ENCODE measurements at regions not wholly inside any gene's neighbourhood (a gene's known extent, or its start where the extent isn't known, plus 50 kb on each side); places are given as distances from the start of the nearest gene placed in this dataset.
"Not testable (repeated sequence)": the region's sequence is repeated elsewhere in the genome, so short reads cannot be mapped to it uniquely, and the experiment has no call there.

DNA sequence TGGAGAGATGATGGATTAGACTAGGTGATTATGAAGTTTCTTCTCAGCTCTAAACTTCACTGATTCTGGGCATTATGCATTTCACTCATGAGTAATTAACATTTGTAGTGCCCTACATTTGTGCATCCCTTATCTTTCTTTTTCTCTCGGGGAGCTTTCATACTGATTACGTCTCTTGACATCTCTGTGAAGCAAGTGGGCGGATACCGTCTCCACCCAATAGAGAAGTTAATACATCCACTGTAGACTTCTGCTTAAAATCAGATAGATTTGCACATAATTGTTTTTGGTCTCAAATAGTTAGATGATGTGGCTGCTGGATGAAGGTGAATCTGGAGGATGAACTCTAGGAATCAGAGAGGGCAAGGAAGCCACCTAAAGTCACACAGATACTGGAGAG lies 653.6 kb upstream of the EEF2KMT start:
- DNase-seq, result no peak

- DNase-seq, result not testable (repeated sequence)
These were observed 652.8 kb upstream of the EEF2KMT start for GRCh38 chr16:5750439-5750838.

- DNase-seq, result peak; percentile 6
These were observed 641.0 kb upstream of the EEF2KMT start for GRCh38 chr16:5738586-5738985.

DNA sequence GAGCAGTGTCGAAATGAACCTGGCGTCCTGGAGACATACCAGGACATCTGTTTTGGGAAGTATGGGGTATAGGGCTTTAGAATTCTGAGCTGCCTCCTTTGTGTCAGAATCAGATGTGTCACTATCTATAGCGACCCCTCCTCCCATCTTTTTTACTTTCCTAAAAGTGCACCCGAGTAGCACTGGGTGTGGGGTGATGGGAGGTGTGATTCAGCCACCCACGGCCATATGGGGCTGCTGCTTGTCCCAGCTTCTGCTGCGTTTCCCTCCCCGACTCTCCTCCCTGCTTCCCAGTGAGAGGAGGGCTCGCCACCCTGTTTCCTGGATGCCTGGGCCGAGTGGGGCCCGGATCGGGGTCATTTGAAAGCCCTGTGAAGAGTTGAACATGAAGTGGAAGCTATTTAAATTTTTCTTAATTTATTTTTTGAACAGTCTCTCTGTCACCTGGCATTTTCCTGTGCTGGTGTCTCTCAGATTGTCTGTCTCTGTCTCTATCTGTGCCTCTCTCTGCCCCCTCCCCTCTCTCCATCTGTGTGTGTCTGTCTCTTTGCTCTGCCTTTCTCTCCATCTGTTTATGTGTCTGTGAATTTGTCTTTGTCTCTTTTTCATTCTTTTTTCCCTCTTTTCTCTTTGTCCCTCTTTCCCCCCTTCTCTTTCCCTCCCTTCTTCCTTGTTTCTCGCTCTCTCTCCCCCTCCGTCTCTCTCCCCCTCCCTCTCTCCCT lies 638.8 kb upstream of the EEF2KMT start:
- no peak for DNase-seq

DNA sequence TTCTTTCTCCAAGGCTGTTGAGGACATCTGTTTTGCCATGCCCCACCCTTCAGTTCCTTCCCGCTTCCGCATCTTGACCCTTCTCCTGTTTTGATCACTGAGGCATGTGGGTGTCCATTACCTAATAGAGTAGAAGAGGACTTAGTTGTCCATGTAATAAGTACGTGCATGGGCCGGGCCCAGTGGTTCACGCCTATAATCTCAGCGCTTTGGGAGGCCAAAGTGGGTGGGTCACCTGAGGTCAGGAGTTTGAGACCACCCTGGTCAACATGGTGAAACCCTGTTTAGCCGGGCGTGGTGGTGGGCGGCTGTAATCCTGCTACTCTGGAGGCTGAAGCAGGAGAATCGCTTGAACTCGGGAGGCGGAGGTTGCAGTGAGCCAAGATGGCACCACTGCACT lies 637.8 kb upstream of the EEF2KMT start:
- DNase-seq, result no peak

- no peak for DNase-seq
These were observed 633.2 kb upstream of the EEF2KMT start for GRCh38 chr16:5730783-5731182.

DNA sequence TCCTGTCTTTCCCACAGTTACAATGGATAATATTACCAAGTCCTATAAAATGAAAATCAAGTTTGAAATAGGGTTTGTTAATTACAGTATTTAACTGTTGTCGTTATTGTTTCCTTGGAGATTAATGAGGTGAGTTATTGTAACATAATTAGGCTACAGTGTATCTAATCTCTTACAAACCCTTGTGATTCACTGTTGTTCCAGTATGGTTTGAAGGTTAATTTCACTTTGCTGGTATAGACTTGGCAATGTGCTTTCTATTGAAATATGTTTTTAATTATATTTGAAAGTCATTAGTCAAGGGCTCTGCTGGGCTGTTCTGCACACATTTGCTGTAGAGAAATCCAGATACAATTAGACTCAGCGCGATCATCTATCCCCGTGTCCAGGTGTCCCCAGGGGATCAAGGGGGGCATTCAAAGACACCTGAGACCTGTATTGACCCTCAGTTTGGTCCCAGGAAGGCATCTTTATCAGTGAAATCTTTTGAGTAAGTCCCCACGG lies 624.6 kb upstream of the EEF2KMT start:
- no peak for DNase-seq

- no peak for DNase-seq
These were observed 617.6 kb upstream of the EEF2KMT start for GRCh38 chr16:5715155-5715554.

DNA sequence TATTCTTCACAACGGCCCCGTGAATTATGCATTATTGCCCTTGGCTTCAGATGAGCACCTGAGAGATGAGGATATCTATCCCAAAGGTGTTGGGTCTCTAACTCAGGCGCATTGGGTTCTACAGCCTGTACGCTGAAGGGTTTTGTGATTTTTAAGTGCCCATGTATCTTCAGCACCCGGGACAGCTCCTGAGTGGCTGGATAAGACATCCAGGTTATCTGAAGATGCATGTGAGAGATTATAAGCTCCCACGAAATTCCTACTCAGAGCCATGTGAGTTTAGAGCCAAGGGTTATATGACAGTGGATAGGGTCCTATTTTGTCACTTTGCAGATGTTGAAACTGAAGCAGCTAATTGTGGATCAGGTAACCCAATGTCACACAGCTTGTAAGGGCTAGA lies 612.3 kb upstream of the EEF2KMT start:
- DNase-seq, result peak; percentile 69

GRCh38 chr16:5706211-5706610 lies 608.6 kb upstream of the EEF2KMT start:
- DNase-seq, result no peak

DNA sequence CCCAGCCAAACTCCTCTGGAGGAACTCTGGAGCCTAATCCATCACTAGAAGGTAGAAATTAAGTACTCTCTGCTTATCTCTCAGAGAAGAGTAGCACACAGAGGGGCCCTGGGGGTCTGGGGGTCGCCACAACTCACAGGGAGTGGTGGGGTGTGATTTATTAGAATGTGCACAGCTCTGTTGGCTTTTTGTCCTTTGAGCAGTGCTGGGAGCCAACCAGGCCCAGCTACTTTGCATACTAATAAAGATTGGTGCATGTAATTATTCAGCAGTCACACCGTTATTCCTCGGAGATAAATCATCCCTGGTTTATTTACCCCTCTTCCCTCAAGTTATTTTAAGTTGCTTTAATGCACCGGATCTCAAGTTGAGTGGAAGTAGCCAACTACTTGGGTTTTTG lies 606.7 kb upstream of the EEF2KMT start:
- DNase-seq, result no peak

GRCh38 chr16:5693426-5693825 lies 595.8 kb upstream of the EEF2KMT start:
- DNase-seq, result no peak

GRCh38 chr16:5681966-5682365 lies 584.4 kb upstream of the EEF2KMT start:
- DNase-seq, result no peak

- DNase-seq, result peak; percentile 53
These were observed 580.8 kb upstream of the EEF2KMT start for GRCh38 chr16:5678371-5678770.

DNA sequence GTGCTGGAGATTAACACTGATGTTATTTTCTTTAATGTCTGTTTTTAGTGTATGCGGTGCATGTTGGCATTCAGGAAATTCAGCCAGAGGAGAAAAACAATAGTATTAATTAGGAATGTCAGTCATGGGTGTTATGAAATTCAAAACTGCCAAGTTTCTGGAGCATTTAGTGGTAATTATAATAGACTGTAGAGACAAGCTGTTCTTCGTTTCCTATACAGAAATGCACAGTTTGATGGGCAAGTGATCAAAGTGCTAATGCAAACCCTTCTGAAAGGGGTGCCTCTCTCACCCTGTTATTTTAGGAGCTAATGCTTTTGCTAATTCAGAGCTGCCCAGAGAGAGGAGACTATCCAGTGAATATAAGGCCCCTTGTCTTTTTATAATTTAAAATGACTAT lies 573.8 kb upstream of the EEF2KMT start:
- no peak for DNase-seq

DNA sequence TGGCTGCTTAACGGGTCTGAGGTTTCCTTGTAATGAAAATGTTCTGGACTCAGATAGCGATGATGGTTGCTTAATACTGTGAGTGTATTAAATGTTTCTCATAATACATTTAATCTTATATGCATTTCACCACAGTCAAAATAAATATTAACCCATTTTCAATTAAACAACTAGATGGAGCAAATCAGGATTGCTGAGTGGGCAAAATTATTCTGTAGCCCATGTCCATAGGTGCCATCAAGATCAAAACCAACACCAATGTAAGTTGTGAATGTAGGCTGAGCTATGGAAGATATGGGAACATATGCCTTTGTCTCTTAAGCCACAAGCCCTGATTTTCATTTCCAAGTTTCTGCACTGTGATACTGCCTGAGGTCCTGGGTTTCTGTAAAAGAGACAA lies 572.6 kb upstream of the EEF2KMT start:
- DNase-seq, result no peak

- DNase-seq, result no peak
These were observed 571.0 kb upstream of the EEF2KMT start for GRCh38 chr16:5668553-5668952.

DNA sequence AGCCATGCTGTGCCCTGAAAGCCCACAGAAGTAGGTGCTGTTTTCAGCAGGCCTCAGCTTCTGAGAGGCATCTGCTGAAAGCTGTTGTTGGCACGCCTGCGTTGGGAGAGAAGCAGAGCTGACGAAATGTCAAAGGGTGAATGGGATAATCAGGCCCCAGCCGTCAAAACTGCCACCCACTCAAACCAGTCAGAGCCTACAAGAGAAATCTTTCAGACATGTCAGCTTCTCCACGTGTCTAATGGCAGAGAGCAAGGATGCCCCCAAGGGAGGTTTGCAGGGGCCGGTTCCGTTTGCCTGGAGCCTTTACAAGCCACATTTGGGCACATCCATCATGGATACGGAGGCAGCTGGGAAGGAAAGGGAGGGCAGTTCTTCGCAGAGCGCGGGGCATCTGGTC lies 568.2 kb upstream of the EEF2KMT start:
- DNase-seq, result no peak

GRCh38 chr16:5653789-5654188 lies 556.2 kb upstream of the EEF2KMT start:
- no peak for DNase-seq

DNA sequence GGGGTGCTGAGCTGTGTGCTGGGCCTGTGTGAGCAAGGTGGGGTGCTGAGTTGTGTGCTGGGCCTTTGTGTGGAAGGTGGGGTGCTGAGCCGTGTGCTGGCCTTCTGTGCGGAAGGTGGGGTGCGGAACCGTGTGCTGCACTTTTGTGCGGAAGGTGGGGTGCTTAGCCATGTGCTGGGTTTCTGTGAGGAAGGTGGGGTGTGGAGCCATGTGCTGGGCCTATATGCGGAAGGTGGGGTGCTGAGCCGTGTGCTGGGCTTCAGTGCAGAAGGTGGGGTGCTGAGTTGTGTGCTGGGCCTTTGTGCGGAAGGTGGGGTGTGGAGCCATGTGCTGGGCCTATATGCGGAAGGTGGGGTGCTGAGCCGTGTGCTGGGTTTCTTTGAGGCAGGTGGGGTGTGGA lies 555.4 kb upstream of the EEF2KMT start:
- DNase-seq, result no peak

DNA sequence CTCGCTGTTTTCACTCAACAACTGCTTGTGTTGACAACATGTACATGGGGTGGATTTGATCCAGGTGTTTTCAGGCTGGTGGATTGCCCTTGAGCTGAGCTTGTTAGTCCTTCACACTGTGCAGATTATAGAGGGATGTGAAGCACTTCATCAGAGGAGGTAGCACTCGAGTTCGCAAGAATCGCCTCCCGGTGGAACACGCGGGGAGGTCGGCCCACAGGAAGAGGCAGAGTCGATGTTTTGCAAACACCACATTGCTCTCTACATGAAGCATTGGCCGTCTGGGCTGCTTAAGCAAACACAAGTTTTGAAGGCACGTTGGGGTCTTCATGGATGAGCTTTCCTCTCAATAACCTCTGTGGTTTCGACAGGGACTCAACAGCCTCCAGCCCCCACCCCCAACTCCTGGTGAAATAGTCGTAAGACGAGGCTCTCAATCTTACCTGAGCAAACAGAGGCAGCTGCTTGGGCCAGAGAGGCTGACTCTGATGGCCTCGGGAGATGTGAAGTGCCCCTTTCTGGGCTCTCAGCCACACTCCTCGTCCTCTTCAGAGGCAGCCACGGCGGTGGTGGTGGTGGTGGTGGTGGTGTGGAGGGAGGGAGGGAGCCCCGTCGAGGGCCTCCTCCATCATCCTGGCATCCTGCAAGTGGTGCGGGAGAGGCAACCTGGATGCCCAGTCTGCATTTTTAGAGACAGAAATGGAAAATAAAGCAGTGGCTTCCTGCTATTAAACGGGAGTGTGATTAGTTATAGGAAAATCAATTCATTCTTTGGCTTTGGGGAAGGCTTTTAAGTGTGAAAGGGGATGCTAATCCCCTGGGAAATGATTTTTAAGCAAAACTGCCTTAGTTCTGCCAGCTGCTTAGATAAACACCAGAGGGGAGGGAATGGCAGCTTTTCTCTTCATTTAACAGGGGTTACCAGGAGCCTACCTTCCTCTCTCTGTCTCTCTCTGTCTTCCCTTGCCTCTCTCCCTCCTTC lies 552.5 kb upstream of the EEF2KMT start:
- DNase-seq, result no peak

DNA sequence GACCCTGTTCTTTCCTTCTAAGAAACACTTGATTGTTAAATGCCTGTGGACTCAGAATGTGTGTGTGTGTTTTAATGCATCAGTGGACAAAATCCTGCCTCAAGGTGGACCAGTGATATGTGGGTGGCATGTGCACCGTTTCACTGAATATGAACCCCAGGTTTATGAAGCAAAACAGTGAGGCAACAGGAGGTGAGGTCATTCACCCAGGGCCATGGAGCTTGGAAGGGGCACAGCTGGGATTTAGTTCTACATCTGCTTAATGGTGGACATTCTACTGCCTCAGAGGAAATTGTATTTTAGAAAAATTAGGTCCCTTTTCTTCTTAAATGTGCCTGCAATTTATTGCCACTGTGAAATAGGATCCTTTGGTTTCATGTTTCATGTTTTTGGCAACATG lies 549.5 kb upstream of the EEF2KMT start:
- peak; percentile 15 for DNase-seq

- DNase-seq, result no peak
These were observed 546.4 kb upstream of the EEF2KMT start for GRCh38 chr16:5643855-5644531.
